IMR-90 (cell line): ENCODE measurements at regions not wholly inside any gene's neighbourhood (a gene's known extent, or its start where the extent isn't known, plus 50 kb on each side); places are given as distances from the start of the nearest gene placed in this dataset.

ENCODE experiments used
- ATAC-seq: fragments of 200-7000 bp; cut with Tn5 transposase; 2 replicates; pipeline ENCODE4 v1.9.1; 2020; ENCODE audit warnings: low read depth, mild to moderate bottlenecking, moderate library complexity
- BruUV-seq: library from RNA; stranded (reverse); fragments of 400-500 nt; replicated peaks from 2 replicates; lab custom pipeline; 2021; lab: Mats Ljungman, UMichigan
- CTCF ChIA-PET: fragments of 300-600 bp; formaldehyde crosslinking; extraction: SDS; loops from one replicate; lab custom pipeline; 2021; ENCODE audit warnings: antibody characterized with exemption; lab: Yijun Ruan, JAX
- POLR2A ChIA-PET: fragments of 300-600 bp; sonication (Branson Sonifier 250); formaldehyde crosslinking; loops from one replicate; lab custom pipeline; 2022; ENCODE audit warnings: antibody characterized with exemption; ENCODE audit not compliant: unreplicated experiment; lab: Charles Lee
- DNase-seq: peaks from one replicate; pipeline ENCODE4 v3.0.0; 2013
- H2AFZ ChIP-seq: replicated peaks from 2 replicates; pipeline ENCODE3; 2013; ENCODE audit warnings: low read length, mild to moderate bottlenecking; ENCODE audit not compliant: poor library complexity
- H2AK5ac ChIP-seq: 2 replicates; pipeline ENCODE4 v1.6.1; 2013; ENCODE audit warnings: low read depth, low read length, inconsistent platforms
- H2AK9ac ChIP-seq: replicated peaks from 2 replicates; pipeline ENCODE3; 2013; ENCODE audit warnings: mild to moderate bottlenecking, low read depth, low read length, moderate library complexity; ENCODE audit not compliant: poor library complexity
- H2BK120ac ChIP-seq: 2 replicates; pipeline ENCODE4 v1.6.1; 2013; ENCODE audit warnings: low read depth, low read length, inconsistent platforms
- H2BK15ac ChIP-seq: 3 replicates; pipeline ENCODE4 v1.6.1; 2013; ENCODE audit warnings: low read depth, low read length, inconsistent platforms
- H2BK20ac ChIP-seq: 2 replicates; pipeline ENCODE4 v1.6.1; 2013; ENCODE audit warnings: low read depth, mild to moderate bottlenecking, inconsistent platforms, low read length, moderate library complexity
- H2BK5ac ChIP-seq: 2 replicates; pipeline ENCODE4 v1.6.1; 2013; ENCODE audit warnings: mild to moderate bottlenecking, low read depth, low read length, inconsistent platforms; ENCODE audit not compliant: poor library complexity, severe bottlenecking
- H3K14ac ChIP-seq: replicated peaks from 2 replicates; pipeline ENCODE4 v1.6.1; 2013; ENCODE audit warnings: low read depth, low read length, inconsistent platforms
- H3K18ac ChIP-seq: 2 replicates; pipeline ENCODE4 v1.6.1; 2013; ENCODE audit warnings: low read depth, low read length, control low read depth
- H3K23ac ChIP-seq: 2 replicates; pipeline ENCODE4 v1.6.1; 2013; ENCODE audit warnings: low read depth, low read length, inconsistent platforms
- H3K27ac ChIP-seq: 2 replicates; pipeline ENCODE4 v1.5.1; 2013; ENCODE audit warnings: mild to moderate bottlenecking, control low read depth, low read length; ENCODE audit not compliant: insufficient read depth
- H3K27me3 ChIP-seq: 2 replicates; pipeline ENCODE4 v1.6.1; 2013; ENCODE audit warnings: low read length; ENCODE audit not compliant: control insufficient read depth, insufficient read depth
- H3K36me3 ChIP-seq: 2 replicates; pipeline ENCODE4 v1.6.1; 2013; ENCODE audit warnings: low read length, mixed read lengths; ENCODE audit not compliant: control insufficient read depth, insufficient read depth
- H3K4ac ChIP-seq: 2 replicates; pipeline ENCODE4 v1.6.1; 2013; ENCODE audit warnings: low read depth, low read length, inconsistent platforms
- H3K4me1 ChIP-seq: 2 replicates; pipeline ENCODE4 v1.6.1; 2013; ENCODE audit warnings: low read length, mixed read lengths; ENCODE audit not compliant: control insufficient read depth, insufficient read depth
- H3K4me2 ChIP-seq: 2 replicates; pipeline ENCODE4 v1.6.1; 2013; ENCODE audit warnings: low read depth, mild to moderate bottlenecking, control low read depth, low read length, moderate library complexity
- H3K4me3 ChIP-seq: 2 replicates; pipeline ENCODE4 v1.5.1; 2013; ENCODE audit warnings: low read depth, mild to moderate bottlenecking, control low read depth, low read length, moderate library complexity; ENCODE audit not compliant: insufficient read depth
- H3K56ac ChIP-seq: 2 replicates; pipeline ENCODE4 v1.6.1; 2013; ENCODE audit warnings: low read length, inconsistent platforms; ENCODE audit not compliant: insufficient read depth; ENCODE audit errors: extremely low read depth
- H3K79me1 ChIP-seq, 2 experiments: 2 replicates each; pipeline ENCODE4 v1.6.1; 2013; ENCODE audit warnings: low read length in 2 of 2, inconsistent platforms in 1 of 2, low read depth in 1 of 2
- H3K9ac ChIP-seq: 2 replicates; pipeline ENCODE4 v1.6.1; 2013; ENCODE audit warnings: low read depth, low read length, control low read depth
- H3K9me1 ChIP-seq: 2 replicates; pipeline ENCODE4 v1.6.1; 2013; ENCODE audit warnings: low read length, inconsistent platforms; ENCODE audit not compliant: insufficient read depth
- H3K9me3 ChIP-seq: 2 replicates; pipeline ENCODE4 v1.6.1; 2013; ENCODE audit warnings: low read length; ENCODE audit not compliant: control insufficient read depth, insufficient read depth
- H4K20me1 ChIP-seq: 2 replicates; pipeline ENCODE4 v1.6.1; 2013; ENCODE audit warnings: low read length, inconsistent platforms; ENCODE audit not compliant: insufficient read depth
- H4K5ac ChIP-seq: 2 replicates; pipeline ENCODE4 v1.6.1; 2013; ENCODE audit warnings: mild to moderate bottlenecking, low read depth, low read length, control low read depth
- H4K8ac ChIP-seq, 2 experiments: 2 replicates each; pipeline ENCODE4 v1.6.1; 2013; ENCODE audit warnings: low read depth in 2 of 2, low read length in 2 of 2, control low read depth in 1 of 2, inconsistent platforms in 1 of 2
- H4K91ac ChIP-seq: 2 replicates; pipeline ENCODE4 v1.6.1; 2013; ENCODE audit warnings: low read depth, low read length, inconsistent platforms; ENCODE audit not compliant: insufficient read depth
- BHLHE40 ChIP-seq: fragments of 150-350 bp; IDR thresholded peaks from 2 replicates; pipeline ENCODE4 v1.6.1; 2016; ENCODE audit warnings: mild to moderate bottlenecking, low read depth, low read length
- CEBPB ChIP-seq: IDR thresholded peaks from 2 replicates; pipeline ENCODE4 v1.6.1; 2012; ENCODE audit warnings: low read depth, low read length, improper control_type of control experiment
- CHD1 ChIP-seq: IDR thresholded peaks from 2 replicates; pipeline ENCODE4 v1.6.1; 2012; ENCODE audit warnings: low read depth, low read length, improper control_type of control experiment
- CTCF ChIP-seq: conservative IDR thresholded peaks from 2 replicates; pipeline ENCODE4 v1.5.1; 2012; ENCODE audit warnings: mild to moderate bottlenecking, low read depth, low read length, improper control_type of control experiment
- FOS ChIP-seq: fragments of 150-350 bp; IDR thresholded peaks from 2 replicates; pipeline ENCODE4 v1.6.1; 2016; ENCODE audit warnings: low read depth, low read length
- MAFK ChIP-seq: IDR thresholded peaks from 2 replicates; pipeline ENCODE4 v1.6.1; 2012; ENCODE audit warnings: low read depth, low read length, improper control_type of control experiment
- MAZ ChIP-seq: IDR thresholded peaks from 2 replicates; pipeline ENCODE4 v1.6.1; 2012; ENCODE audit warnings: low read depth, mild to moderate bottlenecking, low read length, improper control_type of control experiment, moderate library complexity, borderline replicate concordance
- MXI1 ChIP-seq: IDR thresholded peaks from 2 replicates; pipeline ENCODE4 v1.6.1; 2012; ENCODE audit warnings: low read depth, mild to moderate bottlenecking, low read length, moderate library complexity, borderline replicate concordance
- POLR2A ChIP-seq: IDR thresholded peaks from 2 replicates; pipeline ENCODE4 v1.6.1; 2012; ENCODE audit warnings: mild to moderate bottlenecking, low read depth, low read length
- RAD21 ChIP-seq: IDR thresholded peaks from 2 replicates; pipeline ENCODE4 v1.6.1; 2012; ENCODE audit warnings: low read length, improper control_type of control experiment
- RCOR1 ChIP-seq: IDR thresholded peaks from 2 replicates; pipeline ENCODE4 v1.6.1; 2012; ENCODE audit warnings: mild to moderate bottlenecking, low read length, improper control_type of control experiment; ENCODE audit not compliant: insufficient replicate concordance
- WGBS, 2 experiments: methylation state at CpG; one replicate each; pipeline versions ENCODE4 v1.1.5 to v1.1.7; 2013; ENCODE audit warnings: missing lambda C conversion rate in 2 of 2; ENCODE audit not compliant: insufficient read length in 1 of 2; ENCODE audit errors: extremely low coverage in 2 of 2; 5-methylcytosine and 5-hydroxymethylcytosine counted together
- dilution Hi-C: fragments of 300-500 bp; cut with HindIII; formaldehyde crosslinking; loops from one replicate; pipeline ENCODE4 v1.14.3; 2018; ENCODE audit warnings: low sequenced_read_pairs; ENCODE audit not compliant: unreplicated experiment
- in situ Hi-C: fragments of 300-500 bp; cut with MboI; formaldehyde crosslinking; loops from 3 replicates; pipeline ENCODE4 v1.14.3; 2019; ENCODE audit warnings: low sequenced_read_pairs, inconsistent platforms, mixed read lengths
- intact Hi-C: fragments of 100-400 bp; cut with micrococcal nuclease; formaldehyde crosslinking; loops from 2 replicates; pipeline ENCODE4 v1.10.0; 2022
- TF ChIP-seq, protein P1 (sequence below): fragments of 150-350 bp; IDR thresholded peaks from 2 replicates; pipeline ENCODE4 v1.6.1; 2017; ENCODE audit warnings: mild to moderate bottlenecking, antibody characterized with exemption, low read length, low read depth
- TF ChIP-seq, protein P2 (sequence below): fragments of 150-350 bp; IDR thresholded peaks from 2 replicates; pipeline ENCODE4 v1.6.1; 2016; ENCODE audit warnings: low read depth, mild to moderate bottlenecking, low read length, moderate library complexity, borderline replicate concordance

DNA sequence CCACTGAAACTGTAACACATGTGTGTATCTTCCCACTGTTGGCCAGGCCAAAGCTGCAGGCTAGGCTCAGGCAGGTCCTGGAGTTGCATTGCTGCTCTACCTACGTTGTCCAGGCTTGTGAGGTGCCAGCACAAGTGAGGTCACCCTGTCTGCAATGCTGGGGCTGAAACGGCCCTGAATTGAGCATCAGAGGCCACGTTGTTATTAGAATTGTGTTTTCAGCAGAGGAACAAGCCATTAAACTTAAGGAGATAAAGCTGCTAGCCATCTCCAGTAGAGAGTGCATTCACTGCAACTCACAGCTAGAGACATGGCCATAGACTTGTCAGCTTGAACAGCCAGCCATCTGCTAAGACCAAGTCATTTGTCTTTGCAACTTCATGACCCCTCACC is 191.8 kb downstream of the SEMA6A start:
- Histone ChIP-seq H3K9me1 (no peaks in the 10 kb centered on the region), H3K36me3 (no peaks in the 10 kb centered on the region), H3K4me2 (no peak overlapping the region), H3K9ac (no peak overlapping the region), H3K4ac (no peak overlapping the region), H3K79me1 (no peaks in the 10 kb centered on the region), H2BK15ac (no peak overlapping the region), H3K9me3 (no peaks in the 10 kb centered on the region), H4K20me1 (no peaks in the 10 kb centered on the region), H3K27me3 (no peaks in the 10 kb centered on the region), H4K5ac (no peak overlapping the region), H3K4me3 (no peak overlapping the region), H3K23ac (no peak overlapping the region), H4K91ac (no peak overlapping the region), H3K56ac (no peak overlapping the region), H2BK20ac (no peak overlapping the region), H3K27ac (no peak overlapping the region), H2AK5ac (no peak overlapping the region), H3K18ac (no peak overlapping the region), H3K14ac (no peak overlapping the region), H2BK5ac (no peak overlapping the region), H3K4me1 (no peaks in the 10 kb centered on the region), H2AK9ac (no peak overlapping the region), H2AFZ (no peak overlapping the region), H4K8ac (no peak overlapping the region), H2BK120ac (no peak overlapping the region)
- DNase-seq (no peak), ATAC-seq (no peak)
- 51% methylated on average over 3 of the region's 3 CpGs; no CpG with 5 or more reads in 1 of the 2 experiments for WGBS, 2 experiments
- intact Hi-C loops (no loop called here), in situ Hi-C loops (no loop called here), dilution Hi-C loops (no loop called here)
- ChIA-PET CTCF (no interaction called here), POLR2A (no interaction called here)
- TF ChIP-seq, protein P1, sequence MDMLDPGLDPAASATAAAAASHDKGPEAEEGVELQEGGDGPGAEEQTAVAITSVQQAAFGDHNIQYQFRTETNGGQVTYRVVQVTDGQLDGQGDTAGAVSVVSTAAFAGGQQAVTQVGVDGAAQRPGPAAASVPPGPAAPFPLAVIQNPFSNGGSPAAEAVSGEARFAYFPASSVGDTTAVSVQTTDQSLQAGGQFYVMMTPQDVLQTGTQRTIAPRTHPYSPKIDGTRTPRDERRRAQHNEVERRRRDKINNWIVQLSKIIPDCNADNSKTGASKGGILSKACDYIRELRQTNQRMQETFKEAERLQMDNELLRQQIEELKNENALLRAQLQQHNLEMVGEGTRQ: no peak
- no peak for TF ChIP-seq MAZ
- TF ChIP-seq FOS: no peak
- TF ChIP-seq POLR2A: no peak
- TF ChIP-seq BHLHE40: no peak
- TF ChIP-seq CHD1: no peak
- TF ChIP-seq CEBPB: no peak
- no peak for TF ChIP-seq RAD21
- TF ChIP-seq MXI1: no peak
- no peak for TF ChIP-seq MAFK
- TF ChIP-seq, protein P2, sequence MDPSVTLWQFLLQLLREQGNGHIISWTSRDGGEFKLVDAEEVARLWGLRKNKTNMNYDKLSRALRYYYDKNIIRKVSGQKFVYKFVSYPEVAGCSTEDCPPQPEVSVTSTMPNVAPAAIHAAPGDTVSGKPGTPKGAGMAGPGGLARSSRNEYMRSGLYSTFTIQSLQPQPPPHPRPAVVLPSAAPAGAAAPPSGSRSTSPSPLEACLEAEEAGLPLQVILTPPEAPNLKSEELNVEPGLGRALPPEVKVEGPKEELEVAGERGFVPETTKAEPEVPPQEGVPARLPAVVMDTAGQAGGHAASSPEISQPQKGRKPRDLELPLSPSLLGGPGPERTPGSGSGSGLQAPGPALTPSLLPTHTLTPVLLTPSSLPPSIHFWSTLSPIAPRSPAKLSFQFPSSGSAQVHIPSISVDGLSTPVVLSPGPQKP: no peak
- no peak for TF ChIP-seq CTCF
- no peak for TF ChIP-seq RCOR1
- BruUV-seq: no TSS peak
